OCI-LY7 (cell line): ENCODE measurements at regions not wholly inside any gene's neighbourhood (a gene's known extent, or its start where the extent isn't known, plus 50 kb on each side); places are given as distances from the start of the nearest gene placed in this dataset.

Source experiments
- EZH2phosphoT487 ChIP-seq: fragments of 200-600 bp; sonication (generic); IDR thresholded peaks from 2 replicates; pipeline ENCODE4 v1.6.1; 2018; ENCODE audit warnings: low read depth, borderline replicate concordance, mild to moderate bottlenecking, mixed run types, antibody characterized with exemption, low read length, moderate library complexity, mixed read lengths
- TF ChIP-seq, protein P1 (sequence below): fragments of 200-600 bp; sonication (generic); conservative IDR thresholded peaks from 2 replicates; pipeline ENCODE4 v1.5.1; 2014; ENCODE audit warnings: mild to moderate bottlenecking, antibody characterized with exemption, low read length, moderate library complexity, mixed read lengths

DNA sequence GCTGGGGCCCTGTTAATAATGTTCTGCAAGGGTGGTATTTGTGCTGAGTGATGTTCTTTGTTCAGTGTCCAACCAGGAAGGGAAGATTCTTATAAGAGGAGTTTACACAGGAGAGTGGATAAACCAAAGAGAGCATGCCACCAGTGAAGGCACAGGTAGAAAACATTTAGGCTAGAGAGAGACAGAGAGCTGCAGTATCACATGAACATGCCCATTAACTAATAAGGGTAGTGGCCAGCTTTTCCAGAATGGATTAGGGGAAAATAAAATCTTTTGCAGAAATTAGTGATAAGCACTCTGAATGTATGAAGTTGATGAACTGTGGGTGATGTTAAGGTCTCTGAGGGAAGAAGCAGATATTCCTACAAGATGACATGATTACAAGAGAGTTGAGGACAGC, 54.1 kb upstream of the PRLR start:
- TF ChIP-seq, protein P1, sequence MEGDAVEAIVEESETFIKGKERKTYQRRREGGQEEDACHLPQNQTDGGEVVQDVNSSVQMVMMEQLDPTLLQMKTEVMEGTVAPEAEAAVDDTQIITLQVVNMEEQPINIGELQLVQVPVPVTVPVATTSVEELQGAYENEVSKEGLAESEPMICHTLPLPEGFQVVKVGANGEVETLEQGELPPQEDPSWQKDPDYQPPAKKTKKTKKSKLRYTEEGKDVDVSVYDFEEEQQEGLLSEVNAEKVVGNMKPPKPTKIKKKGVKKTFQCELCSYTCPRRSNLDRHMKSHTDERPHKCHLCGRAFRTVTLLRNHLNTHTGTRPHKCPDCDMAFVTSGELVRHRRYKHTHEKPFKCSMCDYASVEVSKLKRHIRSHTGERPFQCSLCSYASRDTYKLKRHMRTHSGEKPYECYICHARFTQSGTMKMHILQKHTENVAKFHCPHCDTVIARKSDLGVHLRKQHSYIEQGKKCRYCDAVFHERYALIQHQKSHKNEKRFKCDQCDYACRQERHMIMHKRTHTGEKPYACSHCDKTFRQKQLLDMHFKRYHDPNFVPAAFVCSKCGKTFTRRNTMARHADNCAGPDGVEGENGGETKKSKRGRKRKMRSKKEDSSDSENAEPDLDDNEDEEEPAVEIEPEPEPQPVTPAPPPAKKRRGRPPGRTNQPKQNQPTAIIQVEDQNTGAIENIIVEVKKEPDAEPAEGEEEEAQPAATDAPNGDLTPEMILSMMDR, result no peak
- no peak for TF ChIP-seq EZH2phosphoT487
